H9 (cell line): ENCODE measurements at regions not wholly inside any gene's neighbourhood (a gene's known extent, or its start where the extent isn't known, plus 50 kb on each side); places are given as distances from the start of the nearest gene placed in this dataset.

ENCODE experiments used
- DNase-seq: peaks from one replicate; pipeline ENCODE4 v3.0.0-alpha.2; 2017
- H2AFZ ChIP-seq: one replicate; pipeline ENCODE4 v1.6.1; 2013; ENCODE audit warnings: mild to moderate bottlenecking, low read length, control low read depth, moderate library complexity
- H2AK5ac ChIP-seq: 2 replicates; pipeline ENCODE4 v1.6.1; 2013; ENCODE audit warnings: low read length, control low read depth, mixed read lengths; ENCODE audit not compliant: insufficient read length
- H2BK120ac ChIP-seq: one replicate; pipeline ENCODE4 v1.6.1; 2013; ENCODE audit warnings: low read depth, mild to moderate bottlenecking, low read length, control low read depth, inconsistent platforms; ENCODE audit not compliant: poor library complexity, severe bottlenecking
- H2BK12ac ChIP-seq: 2 replicates; pipeline ENCODE4 v1.6.1; 2013; ENCODE audit warnings: low read length, control low read depth, mixed read lengths, low read depth; ENCODE audit not compliant: insufficient read length
- H2BK15ac ChIP-seq: 2 replicates; pipeline ENCODE4 v1.6.1; 2013; ENCODE audit warnings: low read depth, low read length, control low read depth
- H2BK20ac ChIP-seq: one replicate; pipeline ENCODE4 v1.6.1; 2013; ENCODE audit warnings: low read depth, mild to moderate bottlenecking, low read length, control low read depth, inconsistent platforms; ENCODE audit not compliant: poor library complexity, severe bottlenecking
- H2BK5ac ChIP-seq: 2 replicates; pipeline ENCODE4 v1.6.1; 2013; ENCODE audit warnings: low read length, control low read depth, mixed read lengths; ENCODE audit not compliant: insufficient read length
- H3K14ac ChIP-seq: 2 replicates; pipeline ENCODE4 v1.6.1; 2013; ENCODE audit warnings: low read length, control low read depth; ENCODE audit not compliant: insufficient read depth
- H3K18ac ChIP-seq: 2 replicates; pipeline ENCODE4 v1.6.1; 2013; ENCODE audit warnings: low read depth, mild to moderate bottlenecking, mixed read lengths, low read length, control low read depth; ENCODE audit not compliant: insufficient read length
- H3K23ac ChIP-seq: 2 replicates; pipeline ENCODE4 v1.6.1; 2013; ENCODE audit warnings: low read length, control low read depth, mixed read lengths, low read depth; ENCODE audit not compliant: insufficient read length
- H3K23me2 ChIP-seq: 2 replicates; pipeline ENCODE4 v1.6.1; 2013; ENCODE audit warnings: low read depth, mild to moderate bottlenecking, mixed read lengths, low read length, control low read depth; ENCODE audit not compliant: insufficient read length, poor library complexity, severe bottlenecking
- H3K27ac ChIP-seq: 2 replicates; pipeline ENCODE4 v1.5.1; 2013; ENCODE audit warnings: low read length, control low read depth, mixed read lengths, low read depth; ENCODE audit not compliant: insufficient read length
- H3K27me3 ChIP-seq: 2 replicates; pipeline ENCODE4 v1.6.1; 2013; ENCODE audit warnings: low read length, control low read depth, inconsistent platforms; ENCODE audit not compliant: insufficient read depth
- H3K4ac ChIP-seq: 2 replicates; pipeline ENCODE4 v1.6.1; 2013; ENCODE audit warnings: low read depth, mild to moderate bottlenecking, control low read depth, inconsistent platforms, low read length, moderate library complexity
- H3K4me1 ChIP-seq: 2 replicates; pipeline ENCODE4 v1.6.1; 2013; ENCODE audit warnings: low read length, control low read depth, inconsistent platforms; ENCODE audit not compliant: insufficient read depth
- H3K4me2 ChIP-seq: 2 replicates; pipeline ENCODE4 v1.6.1; 2013; ENCODE audit warnings: low read length, control low read depth, mixed read lengths; ENCODE audit not compliant: insufficient read length, insufficient read depth
- H3K56ac ChIP-seq: 2 replicates; pipeline ENCODE4 v1.6.1; 2013; ENCODE audit warnings: low read depth, mild to moderate bottlenecking, mixed read lengths, low read length, control low read depth; ENCODE audit not compliant: insufficient read length
- H3K79me1 ChIP-seq: 2 replicates; pipeline ENCODE4 v1.6.1; 2013; ENCODE audit warnings: low read depth, mild to moderate bottlenecking, moderate library complexity, low read length, control low read depth, inconsistent platforms; ENCODE audit not compliant: insufficient read depth, poor library complexity, severe bottlenecking
- H3K79me2 ChIP-seq: 2 replicates; pipeline ENCODE4 v1.6.1; 2013; ENCODE audit warnings: low read length, control low read depth, inconsistent platforms; ENCODE audit not compliant: insufficient read depth
- H3K9ac ChIP-seq: 2 replicates; pipeline ENCODE4 v1.6.1; 2013; ENCODE audit warnings: low read length, control low read depth, mixed read lengths; ENCODE audit not compliant: insufficient read length; ENCODE audit errors: extremely low read depth
- H3K9me3 ChIP-seq: one replicate; pipeline ENCODE4 v1.6.1; 2013; ENCODE audit warnings: low read depth, low read length, inconsistent platforms; ENCODE audit not compliant: control insufficient read depth
- H3T11ph ChIP-seq: one replicate; pipeline ENCODE4 v1.6.1; 2013; ENCODE audit warnings: mild to moderate bottlenecking, low read length, control low read depth, inconsistent platforms
- H4K20me1 ChIP-seq: one replicate; pipeline ENCODE4 v1.6.1; 2013; ENCODE audit not compliant: control insufficient read depth, insufficient read length, insufficient read depth
- H4K5ac ChIP-seq: 2 replicates; pipeline ENCODE4 v1.6.1; 2013; ENCODE audit warnings: low read depth, mild to moderate bottlenecking, mixed read lengths, low read length, control low read depth; ENCODE audit not compliant: insufficient read length
- H4K8ac ChIP-seq: replicated peaks from 2 replicates; pipeline ENCODE4 v1.6.1; 2013; ENCODE audit warnings: low read length, control low read depth, mixed read lengths, low read depth; ENCODE audit not compliant: insufficient read length
- H4K91ac ChIP-seq: 2 replicates; pipeline ENCODE4 v1.6.1; 2013; ENCODE audit warnings: low read depth, mild to moderate bottlenecking, moderate library complexity, mixed read lengths, low read length, control low read depth; ENCODE audit not compliant: insufficient read length
- H3K27ac Mint-ChIP-seq, 3 experiments: 2 replicates in 2 of 3; 3 replicates in 1 of 3; pipeline ENCODE4 v1.8.0; 2020 to 2021; ENCODE audit warnings: mixed read lengths in 3 of 3, mild to moderate bottlenecking in 1 of 3, moderate library complexity in 1 of 3
- H3K27me3 Mint-ChIP-seq: 2 replicates; pipeline ENCODE4 v1.8.0; 2021; ENCODE audit warnings: low read depth, mild to moderate bottlenecking, moderate library complexity, mixed read lengths
- H3K36me3 Mint-ChIP-seq, 3 experiments: 2 replicates in 2 of 3; 3 replicates in 1 of 3; pipeline ENCODE4 v1.8.0; 2020 to 2021; ENCODE audit warnings: low read depth in 3 of 3, mixed read lengths in 3 of 3; ENCODE audit not compliant: insufficient read depth in 1 of 3
- H3K4me1 Mint-ChIP-seq, 2 experiments: 2 replicates each; pipeline ENCODE4 v1.8.0; 2020; ENCODE audit warnings: mixed read lengths in 2 of 2
- H3K4me3 Mint-ChIP-seq, 2 experiments: 2 replicates in 1 of 2; 3 replicates in 1 of 2; pipeline ENCODE4 v1.8.0; 2020 to 2021; ENCODE audit warnings: mild to moderate bottlenecking in 2 of 2, mixed read lengths in 2 of 2, moderate library complexity in 1 of 2
- H3K9me3 Mint-ChIP-seq, 2 experiments: 2 replicates in 1 of 2; 3 replicates in 1 of 2; pipeline ENCODE4 v1.8.0; 2020; ENCODE audit warnings: mild to moderate bottlenecking in 2 of 2, mixed read lengths in 2 of 2, moderate library complexity in 1 of 2
- WGBS: extraction: QIAGEN DNeasy Blood & Tissue Kit; methylation state at CpG from one replicate; pipeline ENCODE4 v1.1.7; 2013; ENCODE audit warnings: missing lambda C conversion rate, low lambda C conversion rate, mixed read lengths; ENCODE audit not compliant: insufficient read length; ENCODE audit errors: extremely low coverage; 5-methylcytosine and 5-hydroxymethylcytosine counted together
- TF ChIP-seq, protein P1 (sequence below): fragments of 200-600 bp; sonication (generic); conservative IDR thresholded peaks from 3 replicates; pipeline ENCODE4 v1.8.0; 2021; ENCODE audit warnings: antibody characterized with exemption, mild to moderate bottlenecking

DNA sequence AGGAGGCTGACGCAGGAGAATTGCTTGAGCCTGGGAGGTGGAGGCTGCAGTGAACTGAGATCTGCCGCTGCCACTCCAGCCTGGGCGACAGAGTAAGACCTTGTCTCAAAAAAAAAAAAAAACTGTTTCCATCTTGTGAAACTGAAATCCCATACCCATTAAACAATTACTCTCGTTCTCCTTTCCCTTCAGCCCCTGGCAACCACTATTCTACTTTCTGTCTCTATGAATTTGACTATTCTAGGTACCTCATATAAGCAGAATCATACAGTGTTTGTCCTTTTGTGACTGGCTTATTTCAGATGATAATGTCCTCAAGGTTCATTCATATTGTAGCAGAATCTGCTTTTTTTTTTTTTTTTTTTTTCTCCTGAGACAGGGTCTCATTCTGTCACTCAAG is 51.5 kb upstream of the UBE2E1 start:
- H3K27ac ChIP-seq, result no peak overlapping the region
- no peaks in the 10 kb centered on the region for H4K20me1 ChIP-seq
- Mint-ChIP-seq H3K4me3 (no peak overlapping the region), H3K36me3 (no peaks in the 10 kb centered on the region), H3K27me3 (peaks cover 2% of the 10 kb centered on the region), H3K9me3 (no peaks in the 10 kb centered on the region), H3K27ac (no peak overlapping the region), H3K4me1 (peaks cover 22 to 27% of the 10 kb centered on the region in 2 experiments)
- H3K9me3 ChIP-seq, result no peaks in the 10 kb centered on the region
- no peaks in the 10 kb centered on the region for H3K79me2 ChIP-seq
- H2BK15ac ChIP-seq, result no peak overlapping the region
- H3T11ph ChIP-seq, result no peak overlapping the region
- H3K14ac ChIP-seq, result no peak overlapping the region
- no peaks in the 10 kb centered on the region for H3K27me3 ChIP-seq
- H2AFZ ChIP-seq, result no peak overlapping the region
- H3K4me2 ChIP-seq, result no peak overlapping the region
- no peak overlapping the region for H3K9ac ChIP-seq
- H3K56ac ChIP-seq, result no peak overlapping the region
- TF ChIP-seq, protein P1, sequence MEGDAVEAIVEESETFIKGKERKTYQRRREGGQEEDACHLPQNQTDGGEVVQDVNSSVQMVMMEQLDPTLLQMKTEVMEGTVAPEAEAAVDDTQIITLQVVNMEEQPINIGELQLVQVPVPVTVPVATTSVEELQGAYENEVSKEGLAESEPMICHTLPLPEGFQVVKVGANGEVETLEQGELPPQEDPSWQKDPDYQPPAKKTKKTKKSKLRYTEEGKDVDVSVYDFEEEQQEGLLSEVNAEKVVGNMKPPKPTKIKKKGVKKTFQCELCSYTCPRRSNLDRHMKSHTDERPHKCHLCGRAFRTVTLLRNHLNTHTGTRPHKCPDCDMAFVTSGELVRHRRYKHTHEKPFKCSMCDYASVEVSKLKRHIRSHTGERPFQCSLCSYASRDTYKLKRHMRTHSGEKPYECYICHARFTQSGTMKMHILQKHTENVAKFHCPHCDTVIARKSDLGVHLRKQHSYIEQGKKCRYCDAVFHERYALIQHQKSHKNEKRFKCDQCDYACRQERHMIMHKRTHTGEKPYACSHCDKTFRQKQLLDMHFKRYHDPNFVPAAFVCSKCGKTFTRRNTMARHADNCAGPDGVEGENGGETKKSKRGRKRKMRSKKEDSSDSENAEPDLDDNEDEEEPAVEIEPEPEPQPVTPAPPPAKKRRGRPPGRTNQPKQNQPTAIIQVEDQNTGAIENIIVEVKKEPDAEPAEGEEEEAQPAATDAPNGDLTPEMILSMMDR, result no peak
- H2BK20ac ChIP-seq, result no peak overlapping the region
- no peak overlapping the region for H2BK120ac ChIP-seq
- no peak overlapping the region for H2BK12ac ChIP-seq
- no peak overlapping the region for H3K23ac ChIP-seq
- no CpG with 5 or more reads among the region's 4 CpGs for WGBS
- H3K4ac ChIP-seq, result no peak overlapping the region
- no peak overlapping the region for H2BK5ac ChIP-seq
- no peak overlapping the region for H3K18ac ChIP-seq
- no peak for DNase-seq
- H4K5ac ChIP-seq, result no peak overlapping the region
- no peak overlapping the region for H2AK5ac ChIP-seq
- no peak overlapping the region for H4K8ac ChIP-seq
- no peaks in the 10 kb centered on the region for H3K79me1 ChIP-seq
- H3K23me2 ChIP-seq, result peaks cover 4% of the 10 kb centered on the region
- H4K91ac ChIP-seq, result no peak overlapping the region
- peaks cover 2% of the 10 kb centered on the region; the same call in 1 of the 2 replicates for H3K4me1 ChIP-seq
